ENCODE measurements at regions not wholly inside any gene's neighbourhood (a gene's known extent, or its start where the extent isn't known, plus 50 kb on each side); places are given as distances from the start of the nearest gene placed in this dataset.

DNA sequence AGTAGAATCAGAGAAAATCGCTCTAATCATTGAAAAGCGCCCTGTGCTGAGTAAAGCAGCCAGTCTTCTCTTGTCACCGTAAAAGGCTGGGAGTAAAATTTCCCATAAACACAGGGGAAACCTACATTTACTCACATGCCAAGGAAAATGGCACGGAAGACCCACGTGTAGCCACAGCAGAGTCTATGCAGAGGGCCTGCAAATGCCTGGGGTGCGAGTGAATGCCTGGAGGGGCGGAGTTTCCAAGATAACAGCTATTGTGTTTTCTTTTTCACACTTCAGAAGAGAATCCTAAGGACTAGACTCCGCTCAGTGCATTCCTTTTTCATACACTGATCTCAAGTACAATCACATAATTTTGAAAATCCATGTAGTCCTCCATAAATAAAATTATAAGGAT lies 159.9 kb upstream of the FOXN3 start:
- Histone ChIP-seq H3K4me3 (ENCODE audit: low read length) (no peak overlapping the region), H3K27ac (ENCODE audit: low read length) (no peak overlapping the region), H3K36me3 (replicated peaks; ENCODE audit: low read depth, low read length) (no peaks in the 10 kb centered on the region), H4K20me1 (ENCODE audit: insufficient read depth, low read length) (no peaks in the 10 kb centered on the region), H3K9me3 (ENCODE audit: insufficient read depth, low read length) (no peaks in the 10 kb centered on the region), H3K79me2 (ENCODE audit: low read length) (no peaks in the 10 kb centered on the region), H3K4me1 (ENCODE audit: low read length) (no peaks in the 10 kb centered on the region), H3K9ac (ENCODE audit: low read length) (no peak overlapping the region), H3K4me2 (ENCODE audit: low read length) (no peak overlapping the region), H3K27me3 (ENCODE audit: low read depth, low read length) (no peaks in the 10 kb centered on the region), H2AFZ (ENCODE audit: low read depth, low read length) (no peak overlapping the region)
- no peak for TF ChIP-seq EZH2phosphoT487 (IDR thresholded peaks at IDR 0.05; ENCODE audit: low read depth)
- TF ChIP-seq, protein P1, sequence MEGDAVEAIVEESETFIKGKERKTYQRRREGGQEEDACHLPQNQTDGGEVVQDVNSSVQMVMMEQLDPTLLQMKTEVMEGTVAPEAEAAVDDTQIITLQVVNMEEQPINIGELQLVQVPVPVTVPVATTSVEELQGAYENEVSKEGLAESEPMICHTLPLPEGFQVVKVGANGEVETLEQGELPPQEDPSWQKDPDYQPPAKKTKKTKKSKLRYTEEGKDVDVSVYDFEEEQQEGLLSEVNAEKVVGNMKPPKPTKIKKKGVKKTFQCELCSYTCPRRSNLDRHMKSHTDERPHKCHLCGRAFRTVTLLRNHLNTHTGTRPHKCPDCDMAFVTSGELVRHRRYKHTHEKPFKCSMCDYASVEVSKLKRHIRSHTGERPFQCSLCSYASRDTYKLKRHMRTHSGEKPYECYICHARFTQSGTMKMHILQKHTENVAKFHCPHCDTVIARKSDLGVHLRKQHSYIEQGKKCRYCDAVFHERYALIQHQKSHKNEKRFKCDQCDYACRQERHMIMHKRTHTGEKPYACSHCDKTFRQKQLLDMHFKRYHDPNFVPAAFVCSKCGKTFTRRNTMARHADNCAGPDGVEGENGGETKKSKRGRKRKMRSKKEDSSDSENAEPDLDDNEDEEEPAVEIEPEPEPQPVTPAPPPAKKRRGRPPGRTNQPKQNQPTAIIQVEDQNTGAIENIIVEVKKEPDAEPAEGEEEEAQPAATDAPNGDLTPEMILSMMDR (IDR thresholded peaks at IDR 0.05; ENCODE audit: low read depth, low read length), result no peak

DNA sequence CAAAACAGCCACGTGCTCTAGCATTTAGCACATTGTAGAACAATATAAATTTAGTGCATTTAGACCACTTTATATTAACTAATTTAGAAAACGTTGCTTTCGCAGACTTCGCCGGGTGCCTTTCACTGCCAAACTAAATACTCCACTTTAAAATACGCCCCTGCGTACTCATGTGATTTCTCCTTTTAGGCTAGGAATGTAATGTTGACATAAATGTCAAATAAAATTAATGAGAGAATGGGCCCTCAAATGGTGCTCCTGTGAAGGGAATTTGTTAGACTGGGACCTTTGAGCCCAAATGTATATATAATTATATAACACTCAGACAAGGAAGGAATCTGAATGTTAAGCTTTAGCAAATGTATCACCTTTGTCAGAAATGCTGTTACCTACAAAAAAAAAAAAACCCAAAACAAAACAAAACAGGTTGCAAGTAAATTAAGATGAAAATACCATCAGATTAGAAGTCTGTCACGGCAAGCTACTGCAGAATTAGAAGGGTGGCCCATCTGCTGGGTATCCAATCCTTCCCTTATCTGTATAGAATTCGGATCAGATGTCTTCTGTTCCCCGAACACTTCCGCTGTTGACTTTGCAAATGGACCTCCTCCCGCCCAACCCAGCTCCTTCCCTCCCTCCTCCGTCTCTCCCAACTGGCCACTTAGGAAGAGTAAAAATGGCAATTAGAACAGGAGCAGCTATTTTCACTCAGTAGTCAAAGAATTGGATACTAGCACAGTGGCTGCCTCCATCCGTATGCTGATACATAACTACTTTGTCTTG lies 159.3 kb upstream of the FOXN3 start:
- no peaks in the 10 kb centered on the region for H3K9me3 ChIP-seq (ENCODE audit: insufficient read depth, low read length)
- H3K4me1 ChIP-seq (ENCODE audit: low read length), result no peaks in the 10 kb centered on the region
- H3K27ac ChIP-seq (ENCODE audit: low read length), result no peak overlapping the region
- no peaks in the 10 kb centered on the region for H3K36me3 ChIP-seq (replicated peaks; ENCODE audit: low read depth, low read length)
- no peaks in the 10 kb centered on the region for H3K79me2 ChIP-seq (ENCODE audit: low read length)
- H3K4me3 ChIP-seq (ENCODE audit: low read length), result no peak overlapping the region
- H3K27me3 ChIP-seq (ENCODE audit: low read depth, low read length), result no peaks in the 10 kb centered on the region
- H4K20me1 ChIP-seq (ENCODE audit: insufficient read depth, low read length), result no peaks in the 10 kb centered on the region
- H3K9ac ChIP-seq (ENCODE audit: low read length), result no peak overlapping the region
- no peak overlapping the region for H3K4me2 ChIP-seq (ENCODE audit: low read length)
- H2AFZ ChIP-seq (ENCODE audit: low read depth, low read length), result no peak overlapping the region
- TF ChIP-seq, protein P1 (IDR thresholded peaks at IDR 0.05; ENCODE audit: low read depth, low read length), result no peak
- TF ChIP-seq EZH2phosphoT487 (IDR thresholded peaks at IDR 0.05; ENCODE audit: low read depth), result no peak

DNA sequence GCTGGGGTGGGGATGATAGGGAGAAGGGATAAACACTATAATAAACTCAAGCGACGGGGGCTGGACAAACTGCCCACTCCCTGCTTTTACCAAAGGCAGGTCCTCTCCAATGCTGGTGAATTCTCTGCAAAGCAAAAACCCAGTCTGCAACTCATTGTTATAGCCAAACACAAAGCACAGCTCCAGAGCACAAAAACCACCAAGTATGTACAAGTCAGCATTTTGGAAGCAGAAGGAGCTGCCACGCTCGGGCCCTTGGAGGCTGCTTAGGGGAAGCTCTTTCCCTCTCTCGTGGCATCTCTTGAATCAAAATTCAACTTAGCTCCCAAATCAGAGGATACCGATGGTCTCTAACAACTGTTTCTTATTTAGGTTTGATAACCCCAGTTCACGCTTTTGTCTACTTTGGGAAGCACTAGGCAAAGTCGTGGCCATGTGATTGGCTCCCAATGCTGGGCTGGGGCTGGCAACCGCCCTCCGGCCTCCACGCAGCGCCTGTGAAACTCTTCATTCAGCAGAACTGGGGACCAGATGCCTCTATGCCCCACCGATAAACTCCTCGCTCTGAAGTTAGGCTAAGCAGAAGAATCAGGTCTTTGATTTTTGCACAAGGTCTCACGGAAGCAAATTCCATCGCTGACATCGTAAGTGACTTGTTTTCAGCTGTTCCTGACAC lies 158.5 kb upstream of the FOXN3 start:
- Histone ChIP-seq H2AFZ (ENCODE audit: low read depth, low read length) (no peak overlapping the region), H3K4me3 (ENCODE audit: low read length) (no peak overlapping the region), H3K4me2 (ENCODE audit: low read length) (no peak overlapping the region), H3K36me3 (replicated peaks; ENCODE audit: low read depth, low read length) (no peaks in the 10 kb centered on the region), H3K9ac (ENCODE audit: low read length) (no peak overlapping the region), H3K27me3 (ENCODE audit: low read depth, low read length) (no peaks in the 10 kb centered on the region), H3K9me3 (ENCODE audit: insufficient read depth, low read length) (no peaks in the 10 kb centered on the region), H4K20me1 (ENCODE audit: insufficient read depth, low read length) (no peaks in the 10 kb centered on the region), H3K4me1 (ENCODE audit: low read length) (no peaks in the 10 kb centered on the region), H3K27ac (ENCODE audit: low read length) (no peak overlapping the region), H3K79me2 (ENCODE audit: low read length) (no peaks in the 10 kb centered on the region)
- TF ChIP-seq, protein P1 (IDR thresholded peaks at IDR 0.05; ENCODE audit: low read depth, low read length), result no peak
- no peak for TF ChIP-seq EZH2phosphoT487 (IDR thresholded peaks at IDR 0.05; ENCODE audit: low read depth)

DNA sequence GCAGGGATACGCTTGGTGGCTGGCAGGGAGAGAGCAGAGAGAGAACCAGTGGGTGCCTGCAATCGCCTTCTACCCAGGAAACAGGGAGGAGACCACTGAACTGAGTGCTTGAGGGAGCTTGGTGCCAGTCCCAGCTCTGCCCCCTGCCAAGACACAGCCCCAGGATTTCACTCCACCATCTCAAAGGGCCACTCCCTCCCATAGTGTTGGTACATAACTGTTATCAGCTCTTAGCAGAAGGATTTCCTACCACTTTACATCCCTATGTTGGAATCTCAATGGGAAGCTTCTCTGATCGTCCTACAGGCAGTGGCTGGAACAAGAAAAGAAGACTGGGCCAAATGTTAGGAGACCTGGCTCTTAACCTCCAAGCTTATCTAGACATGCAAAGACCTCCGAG lies 157.4 kb upstream of the FOXN3 start:
- Histone ChIP-seq H2AFZ (ENCODE audit: low read depth, low read length) (no peak overlapping the region), H3K4me2 (ENCODE audit: low read length) (no peak overlapping the region), H3K27me3 (ENCODE audit: low read depth, low read length) (no peaks in the 10 kb centered on the region), H3K4me1 (ENCODE audit: low read length) (no peaks in the 10 kb centered on the region), H3K4me3 (ENCODE audit: low read length) (no peak overlapping the region), H3K9me3 (ENCODE audit: insufficient read depth, low read length) (no peaks in the 10 kb centered on the region), H4K20me1 (ENCODE audit: insufficient read depth, low read length) (no peaks in the 10 kb centered on the region), H3K27ac (ENCODE audit: low read length) (no peak overlapping the region), H3K9ac (ENCODE audit: low read length) (no peak overlapping the region), H3K79me2 (ENCODE audit: low read length) (no peaks in the 10 kb centered on the region), H3K36me3 (replicated peaks; ENCODE audit: low read depth, low read length) (no peaks in the 10 kb centered on the region)
- no peak for TF ChIP-seq EZH2phosphoT487 (IDR thresholded peaks at IDR 0.05; ENCODE audit: low read depth)
- TF ChIP-seq, protein P1 (IDR thresholded peaks at IDR 0.05; ENCODE audit: low read depth, low read length), result no peak

Data from OCI-LY3 (cell line).